ENCODE measurements at regions not wholly inside any gene's neighbourhood (a gene's known extent, or its start where the extent isn't known, plus 50 kb on each side); places are given as distances from the start of the nearest gene placed in this dataset.

GRCh38 chr10:113236998-113237397, 287.0 kb downstream of the TCF7L2 start:
- TF ChIP-seq GATA2 (IDR thresholded peaks at IDR 0.05; ENCODE audit: low read depth, low read length) (no peak), GATA3 (IDR thresholded peaks at IDR 0.05; ENCODE audit: low read depth, low read length) (no peak)
